Keratinocyte (primary cell): ENCODE measurements at regions not wholly inside any gene's neighbourhood (a gene's known extent, or its start where the extent isn't known, plus 50 kb on each side); places are given as distances from the start of the nearest gene placed in this dataset.

Experiments
- DNase-seq: peaks from one replicate; pipeline ENCODE4 v3.0.0-alpha.2; 2011; ENCODE audit warnings: low read depth, missing footprints, low spot score
- FAIRE-seq: peaks from 2 replicates; lab custom pipeline; 2011; peaks lifted over from hg19 to GRCh38; lab: Jason Lieb, UNC
- H2AFZ ChIP-seq: 2 replicates; pipeline ENCODE4 v1.6.0; 2012; ENCODE audit warnings: low read length, control low read depth, inconsistent platforms; ENCODE audit not compliant: control insufficient read depth
- H3K27ac ChIP-seq: 2 replicates; pipeline ENCODE4 v1.5.1; 2011; ENCODE audit warnings: low read length; ENCODE audit not compliant: control insufficient read depth, insufficient read depth
- H3K27me3 ChIP-seq: 3 replicates; pipeline ENCODE4 v1.6.0; 2011; ENCODE audit warnings: low read length; ENCODE audit not compliant: control insufficient read depth, insufficient read depth; ENCODE audit errors: extremely low read depth
- H3K36me3 ChIP-seq, 2 experiments: 2 replicates in 1 of 2; 3 replicates in 1 of 2; pipeline ENCODE4 v1.5.1; 2011; ENCODE audit warnings: low read length in 2 of 2, mild to moderate bottlenecking in 1 of 2; ENCODE audit not compliant: control insufficient read depth in 2 of 2, insufficient read depth in 2 of 2; ENCODE audit errors: extremely low read depth in 1 of 2
- H3K4me1 ChIP-seq: 3 replicates; pipeline ENCODE4 v1.5.1; 2011; ENCODE audit warnings: low read length; ENCODE audit not compliant: control insufficient read depth, insufficient read depth; ENCODE audit errors: extremely low read depth
- H3K4me2 ChIP-seq: 3 replicates; pipeline ENCODE4 v1.6.0; 2011; ENCODE audit warnings: low read depth, low read length; ENCODE audit not compliant: control insufficient read depth, insufficient read depth; ENCODE audit errors: extremely low read depth
- H3K4me3 ChIP-seq, 3 experiments: fragments of 200-600 bp in 1 of 3; sonication (generic) in 1 of 3; 2 replicates in 2 of 3; 3 replicates in 1 of 3; pipeline ENCODE4 v1.5.1; 2011 to 2016; ENCODE audit warnings: low read length in 3 of 3, mild to moderate bottlenecking in 3 of 3, control low read depth in 2 of 3, inconsistent platforms in 1 of 3, low read depth in 1 of 3, mixed read lengths in 1 of 3, mixed run types in 1 of 3, moderate library complexity in 1 of 3; ENCODE audit not compliant: control insufficient read depth in 2 of 3, insufficient read depth in 2 of 3; ENCODE audit errors: extremely low read depth in 1 of 3
- H3K79me2 ChIP-seq: 2 replicates; pipeline ENCODE4 v1.6.0; 2012; ENCODE audit warnings: low read length; ENCODE audit not compliant: control insufficient read depth, insufficient read depth
- H3K9ac ChIP-seq: 3 replicates; pipeline ENCODE4 v1.6.0; 2011; ENCODE audit warnings: low read length; ENCODE audit not compliant: control insufficient read depth, insufficient read depth; ENCODE audit errors: extremely low read depth
- H3K9me1 ChIP-seq: 3 replicates; pipeline ENCODE4 v1.6.0; 2011; ENCODE audit warnings: low read length; ENCODE audit not compliant: control insufficient read depth, insufficient read depth; ENCODE audit errors: extremely low read depth
- H3K9me3 ChIP-seq: 2 replicates; pipeline ENCODE4 v1.5.1; 2012; ENCODE audit warnings: low read depth, low read length; ENCODE audit not compliant: control insufficient read depth
- H4K20me1 ChIP-seq: 3 replicates; pipeline ENCODE4 v1.6.0; 2011; ENCODE audit warnings: low read length; ENCODE audit not compliant: control insufficient read depth, insufficient read depth; ENCODE audit errors: extremely low read depth
- EZH2 ChIP-seq: IDR thresholded peaks from one replicate; pipeline ENCODE4 v1.6.1; 2012; ENCODE audit warnings: inconsistent platforms, mild to moderate bottlenecking, low read length, moderate library complexity
- dilution Hi-C: fragments of 300-500 bp; cut with MboI; formaldehyde crosslinking; loops from one replicate; pipeline ENCODE4 v1.7.0; 2020; ENCODE audit warnings: low sequenced_read_pairs; ENCODE audit not compliant: extremely low pct_ligation_motif_present
- TF ChIP-seq, protein P1 (sequence below), 3 experiments: IDR thresholded peaks in 1 of 3; conservative IDR thresholded peaks in 1 of 3; optimal IDR thresholded peaks in 1 of 3; 2 replicates in 2 of 3; 3 replicates in 1 of 3; pipeline versions ENCODE3 to v1.5.1; 2011; ENCODE audit warnings: low read length in 3 of 3, mild to moderate bottlenecking in 3 of 3, moderate library complexity in 2 of 3, control low read depth in 1 of 3, inconsistent platforms in 1 of 3; ENCODE audit not compliant: insufficient read depth in 2 of 3; ENCODE audit errors: extremely low read depth in 1 of 3

DNA sequence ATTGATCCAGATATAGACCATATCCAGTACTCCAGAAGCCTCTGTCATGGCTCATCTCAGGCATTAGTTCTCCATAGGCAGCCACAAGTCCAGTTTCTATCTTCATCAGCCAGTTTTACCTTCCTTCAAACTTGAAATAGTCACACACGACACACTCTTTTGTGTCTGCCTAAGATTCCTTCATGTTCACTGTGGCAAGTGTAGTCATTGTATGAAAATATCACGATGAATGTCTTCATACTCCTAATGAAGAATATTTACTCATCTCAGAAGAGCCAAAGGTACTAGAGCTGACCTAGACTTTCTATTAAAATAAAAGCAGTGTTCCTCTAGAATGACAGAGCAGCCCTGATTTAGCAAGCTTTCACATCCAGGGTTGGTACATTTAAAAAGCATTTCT, 230.7 kb downstream of the SNX13 start:
- Histone ChIP-seq H3K4me1 (peaks cover 3% of the 10 kb centered on the region), H3K27ac (no peak overlapping the region), H3K9me3 (no peaks in the 10 kb centered on the region), H3K9ac (no peak overlapping the region), H3K9me1 (no peaks in the 10 kb centered on the region), H3K27me3 (no peaks in the 10 kb centered on the region), H3K4me2 (no peak overlapping the region), H4K20me1 (no peaks in the 10 kb centered on the region), H3K4me3 (no peak overlapping the region), H3K36me3 (no peaks in the 10 kb centered on the region), H3K79me2 (no peaks in the 10 kb centered on the region), H2AFZ (no peak overlapping the region)
- TF ChIP-seq, protein P1, sequence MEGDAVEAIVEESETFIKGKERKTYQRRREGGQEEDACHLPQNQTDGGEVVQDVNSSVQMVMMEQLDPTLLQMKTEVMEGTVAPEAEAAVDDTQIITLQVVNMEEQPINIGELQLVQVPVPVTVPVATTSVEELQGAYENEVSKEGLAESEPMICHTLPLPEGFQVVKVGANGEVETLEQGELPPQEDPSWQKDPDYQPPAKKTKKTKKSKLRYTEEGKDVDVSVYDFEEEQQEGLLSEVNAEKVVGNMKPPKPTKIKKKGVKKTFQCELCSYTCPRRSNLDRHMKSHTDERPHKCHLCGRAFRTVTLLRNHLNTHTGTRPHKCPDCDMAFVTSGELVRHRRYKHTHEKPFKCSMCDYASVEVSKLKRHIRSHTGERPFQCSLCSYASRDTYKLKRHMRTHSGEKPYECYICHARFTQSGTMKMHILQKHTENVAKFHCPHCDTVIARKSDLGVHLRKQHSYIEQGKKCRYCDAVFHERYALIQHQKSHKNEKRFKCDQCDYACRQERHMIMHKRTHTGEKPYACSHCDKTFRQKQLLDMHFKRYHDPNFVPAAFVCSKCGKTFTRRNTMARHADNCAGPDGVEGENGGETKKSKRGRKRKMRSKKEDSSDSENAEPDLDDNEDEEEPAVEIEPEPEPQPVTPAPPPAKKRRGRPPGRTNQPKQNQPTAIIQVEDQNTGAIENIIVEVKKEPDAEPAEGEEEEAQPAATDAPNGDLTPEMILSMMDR (optimal IDR thresholded peaks at IDR 0.05 in 1 of 3, IDR thresholded peaks at IDR 0.05 in 1 of 3, conservative IDR thresholded peaks at IDR 0.05 in 1 of 3; ENCODE audit: extremely low read depth in 1 of 3, insufficient read depth in 2 of 3, low read length in 3 of 3), result no peak
- no peak for TF ChIP-seq EZH2
- FAIRE-seq (no peak), DNase-seq (no peak)
- dilution Hi-C loops, result no loop called here

DNA sequence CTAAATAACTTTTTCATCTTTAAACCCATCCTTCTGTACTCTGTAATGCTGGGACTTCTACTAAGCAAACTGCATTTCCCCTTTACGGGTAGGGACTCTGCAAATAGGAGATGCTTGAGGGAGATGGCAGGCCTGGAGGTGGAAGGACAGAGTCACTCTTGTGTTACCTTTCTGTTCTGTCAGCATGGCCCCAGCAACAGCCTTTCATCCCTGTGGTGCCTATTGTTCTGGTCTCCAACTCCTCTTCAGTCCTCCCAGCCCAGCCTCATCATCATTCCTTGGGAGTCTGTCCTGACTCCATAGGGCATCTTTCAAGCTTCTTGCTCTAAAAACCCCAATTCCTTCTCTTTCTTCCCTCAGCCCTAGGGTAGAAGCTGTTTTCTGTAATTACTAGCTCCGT, 230.0 kb downstream of the SNX13 start:
- Histone ChIP-seq H3K4me1 (peaks cover 3% of the 10 kb centered on the region), H2AFZ (no peak overlapping the region), H3K27ac (no peak overlapping the region), H3K27me3 (no peaks in the 10 kb centered on the region), H3K4me2 (no peak overlapping the region), H3K9me3 (no peaks in the 10 kb centered on the region), H3K79me2 (no peaks in the 10 kb centered on the region), H3K36me3 (no peaks in the 10 kb centered on the region), H3K9ac (no peak overlapping the region), H3K4me3 (no peak overlapping the region), H3K9me1 (no peaks in the 10 kb centered on the region), H4K20me1 (no peaks in the 10 kb centered on the region)
- no peak for DNase-seq
- FAIRE-seq, result no peak
- dilution Hi-C loops, result no loop called here
- TF ChIP-seq EZH2, result no peak
- TF ChIP-seq, protein P1 (optimal IDR thresholded peaks at IDR 0.05 in 1 of 3, IDR thresholded peaks at IDR 0.05 in 1 of 3, conservative IDR thresholded peaks at IDR 0.05 in 1 of 3; ENCODE audit: extremely low read depth in 1 of 3, insufficient read depth in 2 of 3, low read length in 3 of 3), result no peak
